NT2/D1 (cell line): ENCODE measurements at regions not wholly inside any gene's neighbourhood (a gene's known extent, or its start where the extent isn't known, plus 50 kb on each side); places are given as distances from the start of the nearest gene placed in this dataset.

Source experiments
- DNase-seq: peaks from one replicate; pipeline ENCODE4 v3.0.0-alpha.2; 2011; ENCODE audit warnings: low read depth, low spot score
- H3K27me3 ChIP-seq: 2 replicates; pipeline ENCODE4 v1.6.0; 2011; ENCODE audit warnings: mild to moderate bottlenecking; ENCODE audit not compliant: insufficient read length, insufficient read depth
- H3K36me3 ChIP-seq: 2 replicates; pipeline ENCODE4 v1.6.1; 2011; ENCODE audit warnings: mild to moderate bottlenecking, low read length, mixed read lengths; ENCODE audit not compliant: insufficient read depth, insufficient read length
- H3K4me1 ChIP-seq: 2 replicates; pipeline ENCODE4 v1.5.1; 2011; ENCODE audit not compliant: insufficient read depth, insufficient read length
- H3K4me3 ChIP-seq: 2 replicates; pipeline ENCODE4 v1.5.1; 2011; ENCODE audit warnings: low read depth; ENCODE audit not compliant: insufficient read length
- H3K9ac ChIP-seq: 2 replicates; pipeline ENCODE4 v1.6.0; 2011; ENCODE audit warnings: low read depth; ENCODE audit not compliant: insufficient read length
- H3K9me3 ChIP-seq: 2 replicates; pipeline ENCODE4 v1.5.1; 2011; ENCODE audit warnings: mild to moderate bottlenecking, low read length; ENCODE audit not compliant: insufficient read depth
- SUZ12 ChIP-seq: IDR thresholded peaks from 2 replicates; pipeline ENCODE4 v1.6.1; 2011; ENCODE audit not compliant: insufficient read length, insufficient read depth; ENCODE audit errors: extremely low read depth
- YY1 ChIP-seq: IDR thresholded peaks from 2 replicates; pipeline ENCODE4 v1.6.1; 2011; ENCODE audit not compliant: insufficient read length, insufficient read depth
- ZNF274 ChIP-seq: IDR thresholded peaks from 2 replicates; pipeline ENCODE4 v1.6.1; 2011; ENCODE audit warnings: mild to moderate bottlenecking, low read depth, low read length

DNA sequence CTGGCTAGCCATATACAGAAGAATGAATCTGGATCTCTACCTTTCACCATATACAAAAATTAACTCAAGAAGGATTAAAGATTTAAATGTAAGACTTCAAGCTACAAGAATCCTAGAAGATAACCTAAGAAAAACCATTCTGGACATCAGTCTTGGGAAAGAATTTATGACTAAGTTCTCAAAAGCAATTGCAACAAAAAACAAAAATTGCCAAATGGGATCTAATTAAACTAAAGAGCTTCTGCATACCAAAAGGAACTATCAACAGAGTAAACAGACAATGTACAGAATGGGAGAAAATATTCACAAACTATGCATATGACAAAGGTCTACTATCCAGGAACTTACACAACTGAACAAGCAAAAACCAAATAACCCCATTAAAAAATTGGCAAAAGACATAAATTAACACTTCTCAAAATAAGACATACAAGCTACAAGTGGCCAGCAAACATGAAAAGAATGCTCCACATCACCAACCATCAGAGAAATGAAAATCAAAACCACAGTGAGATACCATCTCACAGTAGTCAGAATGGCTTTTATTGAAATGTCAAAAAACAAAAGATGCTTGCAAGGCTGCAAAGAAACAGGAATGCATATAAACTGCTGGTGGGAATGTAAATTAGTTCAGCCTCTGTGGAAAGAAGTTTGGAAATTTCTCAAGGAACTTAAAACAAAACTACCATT, 66.8 kb upstream of the RSPO3 start:
- DNase-seq = no peak
- Histone ChIP-seq H3K9ac (no peak overlapping the region), H3K36me3 (no peaks in the 10 kb centered on the region), H3K27me3 (no peaks in the 10 kb centered on the region), H3K9me3 (no peaks in the 10 kb centered on the region), H3K4me3 (no peak overlapping the region), H3K4me1 (no peaks in the 10 kb centered on the region)
- TF ChIP-seq ZNF274 (no peak), SUZ12 (no peak), YY1 (no peak)

DNA sequence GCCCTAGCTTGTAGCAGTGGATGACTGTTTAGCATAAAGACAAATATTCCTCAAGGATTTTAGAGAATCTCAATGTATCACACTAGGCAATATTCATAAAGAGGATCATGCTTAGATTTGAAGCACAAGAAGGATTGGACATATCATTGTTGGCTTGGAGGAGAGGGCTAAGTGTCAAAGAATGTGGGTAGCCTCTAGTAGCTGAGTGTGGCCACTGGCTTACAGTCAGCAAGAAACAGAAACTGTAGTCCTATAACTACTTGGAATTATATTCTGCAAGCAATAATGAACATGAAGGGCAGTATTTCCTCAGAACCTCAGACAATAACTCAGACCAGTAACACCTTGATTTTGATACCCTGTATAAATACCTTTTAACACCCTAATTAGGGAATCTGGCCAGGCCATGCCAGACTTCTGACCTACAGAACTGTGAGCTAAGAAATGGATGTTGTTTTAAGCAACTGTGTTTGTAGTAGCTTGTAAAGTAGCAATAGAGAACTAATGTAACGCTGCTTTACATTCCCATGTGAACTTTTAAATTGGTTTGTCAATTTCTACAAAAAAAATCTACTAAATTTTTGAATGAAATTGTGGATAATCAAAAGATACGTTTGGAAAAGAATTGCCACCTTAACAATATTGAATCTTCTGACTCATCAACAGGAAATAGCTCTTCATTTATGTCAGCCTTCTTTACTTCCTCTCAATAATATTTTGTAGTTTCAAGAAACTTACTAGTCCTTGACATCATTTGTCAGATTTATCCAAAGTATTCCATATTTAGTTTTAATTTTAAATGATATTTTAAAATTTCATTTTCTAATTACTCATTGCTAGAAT, 65.2 kb upstream of the RSPO3 start:
- TF ChIP-seq YY1 (no peak), ZNF274 (no peak), SUZ12 (no peak)
- H3K36me3 ChIP-seq = no peaks in the 10 kb centered on the region
- H3K27me3 ChIP-seq = no peaks in the 10 kb centered on the region
- no peak for DNase-seq
- H3K4me3 ChIP-seq = no peak overlapping the region
- no peaks in the 10 kb centered on the region for H3K4me1 ChIP-seq
- no peak overlapping the region for H3K9ac ChIP-seq
- H3K9me3 ChIP-seq = no peaks in the 10 kb centered on the region

DNA sequence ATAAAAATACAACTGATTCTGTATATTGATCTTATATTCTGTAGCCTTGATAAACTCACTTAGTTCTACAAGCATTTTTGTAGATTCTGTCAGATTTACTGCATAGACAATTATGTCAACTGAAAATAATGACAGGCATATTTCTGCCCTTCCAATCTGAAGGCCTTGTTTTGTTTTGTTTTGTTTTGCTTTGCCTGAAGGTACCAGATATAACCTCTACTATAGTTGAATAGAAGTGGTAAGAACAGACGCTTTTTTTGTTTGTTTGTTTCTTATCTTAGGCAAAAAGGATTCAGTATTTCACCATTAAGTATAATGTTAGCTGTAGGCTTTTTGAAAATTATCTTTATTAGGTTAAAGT, 64.6 kb upstream of the RSPO3 start:
- no peak overlapping the region for H3K4me3 ChIP-seq
- no peak for DNase-seq
- no peaks in the 10 kb centered on the region for H3K36me3 ChIP-seq
- TF ChIP-seq ZNF274 (no peak), SUZ12 (no peak), YY1 (no peak)
- H3K27me3 ChIP-seq = no peaks in the 10 kb centered on the region
- H3K4me1 ChIP-seq = no peaks in the 10 kb centered on the region
- H3K9ac ChIP-seq = no peak overlapping the region
- H3K9me3 ChIP-seq = no peaks in the 10 kb centered on the region

DNA sequence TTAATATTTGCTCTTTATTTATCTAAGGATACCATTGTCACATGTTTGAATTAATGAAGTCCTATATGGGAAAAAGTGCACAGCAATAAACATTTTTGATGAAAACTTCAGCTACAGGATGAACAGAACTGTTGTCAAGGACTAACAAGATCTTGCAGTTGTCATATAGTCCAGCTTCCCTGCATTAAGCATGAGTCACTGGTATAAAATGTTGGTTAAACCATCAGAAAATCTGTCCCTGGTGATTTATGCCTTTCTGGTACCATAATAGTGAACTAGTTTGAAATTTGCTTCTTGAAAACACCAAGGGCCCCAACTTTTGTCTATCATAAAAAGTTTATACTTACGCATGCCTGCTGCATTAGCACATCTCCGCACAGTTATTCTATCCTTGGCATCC, 60.4 kb upstream of the RSPO3 start:
- no peaks in the 10 kb centered on the region for H3K36me3 ChIP-seq
- no peaks in the 10 kb centered on the region for H3K9me3 ChIP-seq
- H3K4me1 ChIP-seq = no peaks in the 10 kb centered on the region
- no peak for TF ChIP-seq ZNF274
- TF ChIP-seq YY1 = no peak
- TF ChIP-seq SUZ12 = no peak
- no peak overlapping the region for H3K9ac ChIP-seq
- no peaks in the 10 kb centered on the region for H3K27me3 ChIP-seq
- DNase-seq = no peak
- H3K4me3 ChIP-seq = no peak overlapping the region

DNA sequence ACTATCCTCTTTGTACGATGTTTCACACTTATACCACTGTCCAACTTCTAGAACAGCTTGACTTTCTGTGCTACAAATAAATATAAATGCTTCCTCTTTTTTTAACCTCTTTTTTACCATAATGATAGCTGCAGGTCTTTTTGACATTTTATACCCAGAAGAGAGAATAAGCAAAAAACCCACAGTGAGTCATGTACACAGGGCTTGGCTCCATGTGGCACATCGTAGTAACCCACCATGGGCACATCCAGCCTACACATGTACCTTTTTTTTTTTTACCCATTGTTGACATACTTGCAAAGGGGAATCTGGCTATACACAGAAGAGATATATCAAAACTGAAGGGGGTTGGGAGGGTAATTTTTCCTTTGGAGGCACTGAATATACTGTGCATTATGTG, 59.5 kb upstream of the RSPO3 start:
- H3K27me3 ChIP-seq = no peaks in the 10 kb centered on the region
- H3K9ac ChIP-seq = no peak overlapping the region
- DNase-seq = no peak
- TF ChIP-seq SUZ12 = no peak
- no peak for TF ChIP-seq ZNF274
- no peak for TF ChIP-seq YY1
- H3K4me3 ChIP-seq = no peak overlapping the region
- H3K4me1 ChIP-seq = no peaks in the 10 kb centered on the region
- H3K36me3 ChIP-seq = no peaks in the 10 kb centered on the region
- no peaks in the 10 kb centered on the region for H3K9me3 ChIP-seq
